ENCODE measurements at regions not wholly inside any gene's neighbourhood (a gene's known extent, or its start where the extent isn't known, plus 50 kb on each side); places are given as distances from the start of the nearest gene placed in this dataset.

DNA sequence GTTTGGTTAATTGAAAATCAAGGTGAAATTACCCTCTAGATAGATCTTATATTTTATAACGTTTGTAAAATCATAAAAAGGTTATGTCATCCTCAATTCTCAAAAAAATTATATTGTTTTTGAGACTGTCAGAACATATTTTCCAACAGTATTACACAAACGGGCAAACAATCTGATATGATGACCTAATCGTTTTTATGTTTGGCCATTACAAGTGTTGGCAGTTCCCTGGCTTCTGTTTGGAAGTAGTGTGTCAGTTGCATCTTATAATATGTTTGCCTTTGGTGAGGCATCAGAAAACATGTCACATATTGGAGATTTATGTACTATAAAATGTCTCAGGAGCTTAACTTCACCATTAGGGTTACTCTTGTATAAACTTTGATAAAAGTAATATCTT is 308.1 kb upstream of the EPHA7 start:
- TF ChIP-seq, protein P1, sequence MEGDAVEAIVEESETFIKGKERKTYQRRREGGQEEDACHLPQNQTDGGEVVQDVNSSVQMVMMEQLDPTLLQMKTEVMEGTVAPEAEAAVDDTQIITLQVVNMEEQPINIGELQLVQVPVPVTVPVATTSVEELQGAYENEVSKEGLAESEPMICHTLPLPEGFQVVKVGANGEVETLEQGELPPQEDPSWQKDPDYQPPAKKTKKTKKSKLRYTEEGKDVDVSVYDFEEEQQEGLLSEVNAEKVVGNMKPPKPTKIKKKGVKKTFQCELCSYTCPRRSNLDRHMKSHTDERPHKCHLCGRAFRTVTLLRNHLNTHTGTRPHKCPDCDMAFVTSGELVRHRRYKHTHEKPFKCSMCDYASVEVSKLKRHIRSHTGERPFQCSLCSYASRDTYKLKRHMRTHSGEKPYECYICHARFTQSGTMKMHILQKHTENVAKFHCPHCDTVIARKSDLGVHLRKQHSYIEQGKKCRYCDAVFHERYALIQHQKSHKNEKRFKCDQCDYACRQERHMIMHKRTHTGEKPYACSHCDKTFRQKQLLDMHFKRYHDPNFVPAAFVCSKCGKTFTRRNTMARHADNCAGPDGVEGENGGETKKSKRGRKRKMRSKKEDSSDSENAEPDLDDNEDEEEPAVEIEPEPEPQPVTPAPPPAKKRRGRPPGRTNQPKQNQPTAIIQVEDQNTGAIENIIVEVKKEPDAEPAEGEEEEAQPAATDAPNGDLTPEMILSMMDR (IDR thresholded peaks at IDR 0.05; ENCODE audit: insufficient read depth, low read depth, low read length), result no peak
- TF ChIP-seq EZH2 (IDR thresholded peaks at IDR 0.05; ENCODE audit: insufficient read depth, low read length), result no peak

Measured in astrocyte (in vitro differentiated cells and primary cell).